ENCODE measurements at regions not wholly inside any gene's neighbourhood (a gene's known extent, or its start where the extent isn't known, plus 50 kb on each side); places are given as distances from the start of the nearest gene placed in this dataset.

- TF ChIP-seq CTCF (IDR thresholded peaks at IDR 0.05; ENCODE audit: insufficient read depth, low read length): no peak
- no peak for TF ChIP-seq POLR2AphosphoS5 (IDR thresholded peaks at IDR 0.05; ENCODE audit: low read depth)
- no peak for TF ChIP-seq REST (IDR thresholded peaks at IDR 0.05; ENCODE audit: insufficient replicate concordance, low read depth)
Measured at GRCh38 chr5:56433039-56433617, 200.0 kb upstream of the ANKRD55 start.

All from HL-60 (cell line).